Fibroblast of lung (primary cell): ENCODE measurements at regions not wholly inside any gene's neighbourhood (a gene's known extent, or its start where the extent isn't known, plus 50 kb on each side); places are given as distances from the start of the nearest gene placed in this dataset.

Experiments
- EZH2 ChIP-seq: IDR thresholded peaks from 2 replicates; pipeline ENCODE4 v1.5.1; 2012; ENCODE audit warnings: low read length, control low read depth, mild to moderate bottlenecking; ENCODE audit errors: missing control alignments
- TF ChIP-seq, protein P1 (sequence below), 2 donors: IDR thresholded peaks in 1 of 2; conservative IDR thresholded peaks in 1 of 2; 1 replicate in 1 of 2; 2 replicates in 1 of 2; pipeline ENCODE4 v1.5.1; 2011 to 2012; ENCODE audit warnings: low read length in 2 of 2, control low read depth in 1 of 2, inconsistent platforms in 1 of 2, low read depth in 1 of 2, mild to moderate bottlenecking in 1 of 2

DNA sequence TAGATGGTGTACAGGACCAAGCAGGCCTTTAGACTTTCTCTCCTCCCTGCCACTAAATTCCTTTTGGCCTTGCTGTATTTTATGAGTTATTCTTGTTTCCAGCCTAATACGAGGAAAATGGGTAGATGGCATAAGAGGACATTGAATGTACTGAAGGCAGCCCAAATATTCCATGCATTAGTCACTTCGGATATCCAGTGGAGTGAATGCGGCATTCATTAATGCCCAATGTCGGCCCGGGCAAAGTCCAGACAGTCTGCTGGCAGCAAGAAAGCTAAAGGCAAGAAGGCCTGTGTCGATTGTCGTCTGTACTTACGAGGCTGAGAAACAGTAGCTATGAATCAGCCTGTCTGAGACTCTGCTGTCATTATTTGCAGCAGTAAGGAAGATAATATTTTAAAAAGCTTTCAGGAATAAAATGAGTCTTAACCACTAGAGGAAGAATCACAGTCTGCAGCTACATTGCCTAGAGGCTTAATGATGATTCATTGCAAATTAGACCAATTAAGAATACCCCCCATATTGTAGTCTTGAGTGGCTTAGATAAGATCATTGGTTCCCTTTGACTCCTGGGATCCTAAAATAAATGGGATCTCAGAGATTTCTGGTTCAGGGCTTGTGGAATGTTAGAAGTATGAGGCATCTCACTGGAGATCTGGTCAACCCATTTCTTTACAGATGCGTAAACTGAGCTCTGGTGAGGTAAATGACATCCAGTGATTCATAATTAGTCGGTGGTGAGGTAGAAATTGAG lies 534.1 kb upstream of the JAG1 start:
- TF ChIP-seq EZH2: no peak
- TF ChIP-seq, protein P1, sequence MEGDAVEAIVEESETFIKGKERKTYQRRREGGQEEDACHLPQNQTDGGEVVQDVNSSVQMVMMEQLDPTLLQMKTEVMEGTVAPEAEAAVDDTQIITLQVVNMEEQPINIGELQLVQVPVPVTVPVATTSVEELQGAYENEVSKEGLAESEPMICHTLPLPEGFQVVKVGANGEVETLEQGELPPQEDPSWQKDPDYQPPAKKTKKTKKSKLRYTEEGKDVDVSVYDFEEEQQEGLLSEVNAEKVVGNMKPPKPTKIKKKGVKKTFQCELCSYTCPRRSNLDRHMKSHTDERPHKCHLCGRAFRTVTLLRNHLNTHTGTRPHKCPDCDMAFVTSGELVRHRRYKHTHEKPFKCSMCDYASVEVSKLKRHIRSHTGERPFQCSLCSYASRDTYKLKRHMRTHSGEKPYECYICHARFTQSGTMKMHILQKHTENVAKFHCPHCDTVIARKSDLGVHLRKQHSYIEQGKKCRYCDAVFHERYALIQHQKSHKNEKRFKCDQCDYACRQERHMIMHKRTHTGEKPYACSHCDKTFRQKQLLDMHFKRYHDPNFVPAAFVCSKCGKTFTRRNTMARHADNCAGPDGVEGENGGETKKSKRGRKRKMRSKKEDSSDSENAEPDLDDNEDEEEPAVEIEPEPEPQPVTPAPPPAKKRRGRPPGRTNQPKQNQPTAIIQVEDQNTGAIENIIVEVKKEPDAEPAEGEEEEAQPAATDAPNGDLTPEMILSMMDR (conservative IDR thresholded peaks at IDR 0.05 in 1 of 2, IDR thresholded peaks at IDR 0.05 in 1 of 2; ENCODE audit: low read depth in 1 of 2, low read length in 2 of 2): no peak
